EL (cell line): ENCODE measurements at regions not wholly inside any gene's neighbourhood (a gene's known extent, or its start where the extent isn't known, plus 50 kb on each side); places are given as distances from the start of the nearest gene placed in this dataset.

ENCODE experiments used
- DNase-seq: peaks from one replicate; pipeline ENCODE4 v3.0.0-alpha.2; 2016

DNA sequence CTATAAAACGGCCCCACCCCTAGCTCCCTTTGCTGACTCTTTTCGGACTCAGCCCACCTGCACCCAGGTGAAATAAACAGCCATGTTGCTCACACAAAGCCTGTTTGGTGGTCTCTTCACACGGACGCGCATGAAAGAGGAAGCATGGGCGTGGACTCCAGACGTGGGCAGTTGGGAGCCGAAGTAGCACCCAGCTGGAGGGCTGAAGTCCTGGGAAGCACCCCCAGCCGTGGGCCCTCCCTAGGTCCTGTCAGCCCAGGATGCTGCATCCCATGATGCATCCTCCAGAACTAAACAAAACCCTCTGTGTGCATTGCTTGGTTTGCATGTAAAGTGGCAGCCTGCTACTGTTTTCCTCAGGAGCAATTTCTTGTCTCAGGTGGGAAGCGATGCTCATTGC is 62.1 kb upstream of the CFAP46 start:
- DNase-seq: no peak

DNA sequence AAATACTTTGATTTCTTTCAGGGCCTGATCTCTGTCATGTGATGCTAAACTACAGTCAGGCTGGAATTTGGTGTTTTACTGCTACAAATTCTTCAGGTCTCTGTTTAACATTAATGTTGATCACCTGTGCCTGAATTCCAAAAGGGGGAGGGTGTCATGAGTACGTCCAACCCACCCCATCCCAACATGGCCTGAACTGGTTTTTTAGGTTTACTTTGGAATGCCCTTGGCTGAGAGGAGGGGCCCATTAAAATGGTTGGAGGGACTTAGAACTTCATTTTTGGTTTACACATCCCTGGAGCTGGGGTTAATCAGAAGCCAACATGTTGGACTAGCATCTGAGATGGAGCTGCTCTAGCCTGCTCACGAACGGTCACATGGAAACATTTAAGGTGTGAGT is 60.8 kb upstream of the CFAP46 start:
- DNase-seq: no peak

DNA sequence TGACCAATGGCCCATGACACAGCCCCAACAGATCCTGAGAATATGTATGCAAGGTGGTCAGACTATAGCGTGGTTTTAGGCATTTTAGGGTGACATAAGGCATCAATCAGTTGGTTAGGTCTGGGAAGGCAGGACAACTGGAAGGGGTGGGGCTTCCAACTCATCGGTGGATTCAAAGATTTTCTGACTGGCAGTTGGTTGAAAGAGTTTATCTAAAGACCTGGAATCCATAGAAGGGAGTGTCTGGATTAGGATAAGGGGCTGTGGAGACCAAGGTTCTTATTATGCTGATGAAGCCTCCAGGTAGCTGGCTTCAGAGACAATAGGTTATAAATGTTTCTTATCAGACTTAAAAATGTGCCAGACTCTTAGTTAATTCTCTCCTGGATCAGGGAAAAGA is 60.3 kb upstream of the CFAP46 start:
- DNase-seq: no peak

DNA sequence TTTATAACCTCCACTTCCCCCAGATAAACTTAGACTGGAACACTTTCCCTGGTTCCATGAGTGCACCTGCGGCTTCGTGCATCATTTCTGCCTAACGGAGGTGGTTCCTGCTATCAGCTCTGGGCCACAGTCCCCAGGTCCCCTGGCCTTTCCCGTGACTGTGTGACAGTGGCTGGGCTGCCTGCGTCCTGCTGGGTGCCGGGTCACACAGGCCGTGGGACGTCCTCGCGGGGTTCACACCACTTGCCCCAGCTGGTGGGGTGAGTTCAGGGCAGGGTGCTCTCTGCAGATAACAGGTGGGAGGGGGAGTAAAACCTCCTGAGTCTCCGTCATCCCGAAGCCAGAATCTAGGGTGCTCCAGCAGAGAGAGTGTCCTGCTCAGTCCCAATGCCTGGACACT is 58.7 kb upstream of the CFAP46 start:
- DNase-seq: no peak

DNA sequence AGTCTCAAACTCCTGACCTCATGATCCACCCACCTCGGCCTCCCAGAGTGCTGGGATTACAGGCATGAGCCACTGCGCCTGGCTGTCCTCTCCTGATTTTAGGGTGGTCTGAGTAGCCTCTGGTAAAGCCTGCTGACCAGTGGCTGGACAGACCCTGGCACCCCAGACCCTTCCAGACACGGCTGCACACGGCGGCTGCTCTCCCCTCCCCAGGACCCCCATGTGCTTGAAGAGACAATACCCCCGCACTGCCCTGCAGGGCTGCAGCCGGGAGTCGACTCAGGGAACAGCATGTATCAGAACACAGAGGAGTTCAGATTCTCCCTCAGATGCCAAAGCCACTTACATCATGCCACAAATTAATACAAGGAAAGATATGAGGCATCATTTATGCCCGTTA is 58.3 kb upstream of the CFAP46 start:
- no peak for DNase-seq

DNA sequence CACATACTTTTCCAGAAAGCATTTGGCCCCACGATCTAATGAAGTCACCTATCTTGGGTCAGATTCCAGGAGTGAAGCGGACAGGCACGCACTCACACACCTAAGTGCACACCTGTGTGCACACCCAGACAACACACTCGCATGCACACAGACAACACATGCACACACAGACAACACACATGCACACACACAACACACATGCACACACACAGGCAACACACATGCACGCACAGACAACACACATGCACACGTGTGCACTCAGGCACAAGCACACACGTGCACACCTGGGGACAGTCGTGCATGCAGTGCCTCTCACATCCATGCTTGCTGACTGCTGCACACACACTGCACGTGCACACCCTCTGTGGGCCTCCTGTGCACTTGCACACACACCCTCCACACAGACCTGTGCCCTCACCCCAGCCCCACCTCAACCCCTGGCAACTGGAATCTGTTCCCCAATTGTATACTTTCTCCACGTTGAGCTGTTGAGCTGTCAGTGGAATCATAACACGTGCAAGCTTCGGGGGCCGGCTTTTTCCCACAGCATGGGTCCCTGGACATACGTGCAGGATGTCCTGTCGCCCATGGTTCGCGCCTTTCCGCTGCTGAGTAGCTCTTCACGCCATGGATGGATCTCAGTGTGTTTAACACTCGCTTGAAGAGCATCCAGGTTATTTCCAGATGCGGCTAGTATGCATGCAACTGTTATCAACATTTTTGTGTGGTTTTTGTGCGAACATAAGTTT is 55.3 kb upstream of the CFAP46 start:
- DNase-seq: no peak

DNA sequence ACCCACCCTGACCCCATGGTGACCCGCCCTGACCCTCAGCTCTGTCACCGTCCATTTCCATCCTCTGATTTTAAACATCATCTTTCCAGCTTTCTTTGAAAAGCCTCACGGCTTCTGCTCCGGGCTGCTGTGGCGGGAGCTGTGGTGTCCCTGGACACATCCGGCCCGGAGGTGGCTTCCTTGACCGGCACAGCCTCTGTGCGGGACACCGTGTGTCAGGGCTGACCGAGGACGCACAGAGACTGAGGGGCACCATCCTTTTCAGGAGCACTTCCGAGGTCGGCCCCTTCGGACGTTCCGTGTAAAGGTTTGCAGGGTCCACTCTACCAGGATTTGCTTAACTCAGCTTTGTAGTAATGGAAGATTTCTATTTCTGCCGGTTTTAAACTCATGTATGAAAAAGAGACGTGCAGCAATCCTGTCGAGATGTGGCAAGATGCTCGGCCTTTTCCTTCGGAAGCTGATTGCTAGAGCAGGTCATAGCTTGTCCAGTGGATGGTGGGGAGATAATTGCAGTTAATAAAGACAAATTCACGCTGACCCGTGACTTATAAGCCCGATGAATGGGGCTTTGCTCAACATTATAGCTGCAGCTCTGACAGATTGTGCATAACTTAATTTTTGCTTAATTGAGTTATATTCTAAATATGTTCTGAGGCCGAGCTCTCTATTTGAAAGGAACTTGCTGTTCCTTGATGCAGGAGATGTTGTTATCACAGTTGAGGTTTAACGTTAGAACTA is 54.4 kb upstream of the CFAP46 start:
- no peak for DNase-seq

DNA sequence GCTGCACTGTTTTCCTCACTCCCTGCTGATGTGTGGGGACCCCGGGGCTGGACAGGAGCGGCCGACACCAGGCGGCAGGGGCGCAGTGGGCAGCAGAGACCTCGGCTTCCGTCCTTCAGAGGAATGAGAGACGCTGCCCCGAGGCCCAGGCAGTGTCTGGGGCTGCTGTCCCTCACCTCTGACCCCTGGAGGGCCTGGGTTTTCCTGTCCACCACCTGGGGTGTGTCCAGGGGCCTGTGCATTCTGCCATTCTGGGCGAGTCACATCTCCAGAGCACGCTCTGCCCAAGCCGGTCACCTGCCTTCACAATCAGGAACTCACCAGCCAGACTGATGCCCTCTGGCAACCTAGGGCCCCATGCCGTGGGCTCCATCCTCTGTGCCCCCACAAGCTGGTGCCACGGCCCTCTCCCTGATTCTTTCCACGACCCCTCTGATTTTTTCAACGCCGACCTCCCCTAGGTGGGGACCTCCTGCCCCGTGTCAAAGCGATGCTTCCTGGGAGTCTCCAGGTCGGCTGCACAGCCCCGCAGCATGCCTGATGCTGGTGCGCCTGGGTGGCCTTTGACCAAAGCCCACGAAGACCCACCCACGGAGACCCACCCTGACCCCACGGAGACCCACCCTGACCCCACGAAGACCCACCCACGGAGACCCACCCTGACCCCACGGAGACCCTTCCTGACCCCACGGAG is 53.7 kb upstream of the CFAP46 start:
- DNase-seq: no peak

DNA sequence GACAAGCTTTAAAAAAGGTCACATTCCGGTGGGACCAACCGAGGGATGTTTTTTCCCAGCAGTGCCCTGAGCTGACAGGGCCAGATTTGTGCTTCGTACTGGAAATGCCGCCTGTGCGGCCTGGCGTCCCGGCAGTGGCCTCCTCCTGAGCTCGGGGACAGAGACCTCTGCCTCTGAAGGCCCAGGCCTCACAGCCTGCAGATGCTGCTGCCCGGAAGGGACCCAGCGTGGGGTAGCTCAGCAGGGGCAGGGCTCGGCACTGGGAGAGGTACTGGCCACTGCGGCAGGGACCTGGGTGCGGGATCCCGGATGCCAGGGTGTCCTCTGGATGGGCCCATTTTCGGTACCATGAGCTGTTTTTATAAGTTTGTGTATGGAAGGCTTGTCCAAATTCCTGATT is 52.4 kb upstream of the CFAP46 start:
- DNase-seq: no peak

DNA sequence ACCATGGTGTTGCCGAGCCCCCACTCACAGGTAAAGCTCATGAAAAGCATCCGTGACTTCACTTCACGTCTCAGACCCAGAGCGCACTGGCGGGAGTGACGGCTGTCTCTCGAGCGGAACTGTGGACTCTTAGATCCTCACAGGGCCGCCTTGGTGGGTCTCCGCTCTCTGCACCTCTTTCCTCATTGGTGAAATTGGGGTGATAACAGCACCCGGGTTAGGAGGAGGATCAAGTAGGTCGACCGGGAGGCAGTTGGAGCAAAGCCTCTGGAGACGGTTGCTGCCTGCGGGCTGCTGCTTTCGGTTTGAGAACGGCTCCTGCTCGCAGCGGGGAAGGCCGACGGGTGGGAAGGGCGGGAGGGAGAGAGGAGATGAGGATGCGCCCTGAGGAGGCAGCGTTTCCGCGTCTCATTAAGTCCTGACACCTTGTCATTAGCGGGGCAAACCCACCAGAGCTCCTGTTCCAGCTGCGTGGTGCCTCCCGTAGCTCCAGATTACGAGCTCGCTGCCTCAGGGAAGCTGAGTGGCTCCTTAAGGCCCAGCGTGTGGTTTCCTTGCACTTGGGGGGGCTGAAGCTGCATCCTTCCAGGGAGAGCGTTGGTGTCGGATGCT is 51.9 kb upstream of the CFAP46 start:
- DNase-seq: no peak

DNA sequence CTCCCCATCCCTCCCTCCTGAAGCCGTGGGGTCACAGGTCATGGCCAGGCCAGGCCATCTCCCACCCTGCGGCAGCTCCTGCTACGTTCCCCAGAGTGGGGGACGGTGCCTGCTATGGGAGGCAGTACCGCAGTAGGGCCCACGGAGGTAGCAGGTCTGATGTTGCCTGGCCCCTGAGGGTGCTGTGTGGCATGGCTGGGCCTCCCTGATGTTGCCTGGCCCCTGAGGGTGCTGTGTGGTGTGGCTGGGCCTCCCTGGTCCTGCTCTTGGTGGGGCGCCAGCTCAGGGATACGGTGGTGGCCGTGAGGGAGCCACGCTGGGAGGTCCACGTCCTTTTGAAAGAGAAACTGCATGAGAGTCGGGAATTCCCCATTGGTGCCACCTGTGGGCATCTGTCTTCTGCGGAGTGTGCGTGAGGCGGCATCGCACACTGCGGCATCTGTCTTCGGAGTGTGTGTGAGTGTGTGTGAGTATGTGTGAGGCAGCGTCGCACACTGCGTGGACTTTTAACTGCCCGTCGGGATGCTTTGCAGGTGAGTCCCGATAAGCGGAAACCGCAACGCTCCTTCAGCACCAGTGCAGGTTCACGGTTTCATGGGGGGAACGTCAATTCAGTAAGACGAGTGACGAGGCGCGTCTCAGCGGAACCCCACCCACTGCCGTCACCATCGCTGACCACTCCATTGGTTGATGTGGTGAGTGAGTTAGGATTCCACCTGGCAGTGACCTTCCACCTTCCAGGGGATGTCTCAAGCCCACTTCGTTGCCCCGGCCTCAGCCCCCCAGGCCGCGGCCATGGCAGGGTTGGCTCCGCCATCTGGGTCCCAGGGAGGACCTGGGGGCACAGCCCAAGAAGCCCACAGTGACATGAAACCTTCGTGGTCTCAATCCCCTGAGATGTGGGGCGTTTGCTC is 51.2 kb upstream of the CFAP46 start:
- DNase-seq: no peak

DNA sequence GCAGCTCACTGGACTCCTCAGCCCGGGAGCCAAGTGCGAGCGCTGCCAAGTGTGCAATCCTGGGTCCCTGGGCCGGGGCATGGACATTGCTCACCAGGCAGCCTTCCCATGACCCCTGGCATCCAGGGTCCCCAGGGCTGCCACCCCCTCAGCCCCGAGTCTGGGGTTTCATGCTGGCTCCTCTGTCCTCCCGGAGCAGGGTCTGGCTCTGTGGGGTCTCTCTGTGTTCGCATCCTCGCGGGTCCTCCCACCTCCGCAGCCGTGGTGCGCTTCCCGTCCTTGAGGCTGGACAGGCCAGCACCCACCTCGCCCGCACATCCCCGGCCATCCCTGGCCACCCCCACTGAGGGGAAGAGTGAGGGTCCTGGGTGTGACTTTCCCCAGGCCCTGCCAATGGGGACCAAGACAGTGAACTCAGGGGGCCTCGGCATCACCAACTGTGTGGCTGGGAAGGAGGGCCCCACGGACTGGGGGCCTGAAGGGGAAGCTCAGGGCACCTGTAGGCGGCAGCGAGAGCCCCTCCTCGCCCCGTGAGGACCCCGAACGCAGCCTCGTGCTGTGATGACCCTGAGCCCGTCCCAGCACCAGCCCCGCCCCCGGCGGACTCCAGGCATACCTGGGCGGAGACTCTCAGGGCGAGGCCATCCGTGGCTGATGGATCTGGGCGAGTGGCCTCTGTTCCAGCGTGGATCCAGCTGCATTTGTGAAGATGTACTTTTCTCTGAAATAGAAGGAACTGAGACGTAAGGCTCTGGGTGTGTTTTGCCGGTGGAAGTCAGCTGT is 50.3 kb upstream of the CFAP46 start:
- no peak for DNase-seq
